Tibial nerve (tissue), 3 donors: ENCODE measurements at regions not wholly inside any gene's neighbourhood (a gene's known extent, or its start where the extent isn't known, plus 50 kb on each side); places are given as distances from the start of the nearest gene placed in this dataset.

Experiments
- CTCF ChIP-seq, 5 experiments: fragments of 200-600 bp in 3 of 5; fragments of 450-650 bp in 2 of 5; sonication (generic) in 3 of 5; IDR thresholded peaks; one replicate each; pipeline ENCODE4 v1.5.1; 2016 to 2019; ENCODE audit warnings: antibody characterized with exemption in 5 of 5, mild to moderate bottlenecking in 3 of 5, moderate library complexity in 2 of 5
- POLR2A ChIP-seq, 2 donors: fragments of 450-650 bp; IDR thresholded peaks; one replicate each; pipeline ENCODE4 v1.6.1; 2017; ENCODE audit warnings: antibody characterized with exemption in 2 of 2, mild to moderate bottlenecking in 2 of 2, moderate library complexity in 2 of 2

- TF ChIP-seq CTCF (IDR thresholded peaks at IDR 0.05) (no peak), POLR2A (IDR thresholded peaks at IDR 0.05) (no peak)
These were observed 711.1 kb upstream of the GOLIM4 start for GRCh38 chr3:168806871-168807270.
